ENCODE measurements at regions not wholly inside any gene's neighbourhood (a gene's known extent, or its start where the extent isn't known, plus 50 kb on each side); places are given as distances from the start of the nearest gene placed in this dataset.
"Not testable (repeated sequence)": the region's sequence is repeated elsewhere in the genome, so short reads cannot be mapped to it uniquely, and the experiment has no call there.

DNA sequence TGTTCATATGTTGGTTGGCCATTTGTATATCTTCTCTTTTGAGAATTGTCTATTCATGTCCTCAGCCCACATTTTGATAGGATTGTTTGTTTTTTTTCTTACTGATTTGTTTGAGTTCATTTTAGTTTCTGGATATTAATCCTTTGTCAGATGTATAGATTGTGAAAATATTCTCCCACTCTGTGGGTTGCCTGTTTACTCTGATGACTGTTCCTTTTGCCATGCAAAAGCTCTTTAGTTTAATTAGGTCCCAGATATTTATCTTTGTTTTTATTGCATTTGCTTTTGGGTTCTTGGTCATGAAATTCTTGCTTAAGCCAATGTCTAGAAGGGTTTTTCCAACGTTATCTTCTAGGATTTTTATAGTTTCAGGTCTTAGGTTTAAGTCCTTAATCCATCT, 740.7 kb upstream of the FAT3 start:
- not testable (repeated sequence) for DNase-seq (ENCODE audit: low read depth in 2 of 2)

DNA sequence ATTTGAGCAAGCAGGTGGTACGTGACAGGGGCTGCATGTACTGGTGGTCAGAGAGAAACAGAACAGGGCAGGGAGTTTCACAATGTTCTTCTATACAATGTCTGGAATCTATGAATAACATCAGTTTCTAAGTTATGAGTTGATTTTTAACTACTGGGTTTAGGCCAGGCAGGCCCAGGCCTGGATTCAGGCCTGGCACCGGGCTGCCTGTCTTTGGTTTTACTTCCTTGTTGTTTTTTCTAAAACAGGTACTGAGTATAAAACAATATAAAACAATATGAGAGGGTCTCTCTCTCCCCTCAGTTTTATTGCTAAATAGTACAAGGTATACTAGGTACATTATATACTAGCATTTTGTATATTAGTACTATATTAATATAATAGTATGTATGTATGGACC, 742.7 kb upstream of the FAT3 start:
- not testable (repeated sequence) for DNase-seq (ENCODE audit: low read depth in 2 of 2)

DNA sequence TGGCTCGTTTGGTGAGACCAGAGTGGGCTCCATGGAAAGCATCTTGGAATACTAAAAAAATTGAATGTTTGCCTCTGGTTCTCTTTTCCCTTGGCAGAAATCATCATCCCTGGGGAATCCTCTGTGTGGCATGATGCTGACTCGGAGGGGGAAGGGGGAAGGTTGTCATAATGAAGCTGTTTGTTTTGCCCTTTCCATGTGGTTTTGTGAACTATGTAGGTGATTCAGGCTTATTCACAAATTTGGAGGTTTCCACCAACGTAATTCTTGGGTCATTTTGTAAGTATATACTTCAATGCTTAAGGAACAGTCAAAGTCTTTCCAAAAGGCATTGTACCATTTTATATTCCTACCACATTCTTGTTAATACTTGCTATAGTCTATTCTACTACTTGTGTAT, 754.0 kb upstream of the FAT3 start:
- no peak for DNase-seq (ENCODE audit: low read depth in 2 of 2)

DNA sequence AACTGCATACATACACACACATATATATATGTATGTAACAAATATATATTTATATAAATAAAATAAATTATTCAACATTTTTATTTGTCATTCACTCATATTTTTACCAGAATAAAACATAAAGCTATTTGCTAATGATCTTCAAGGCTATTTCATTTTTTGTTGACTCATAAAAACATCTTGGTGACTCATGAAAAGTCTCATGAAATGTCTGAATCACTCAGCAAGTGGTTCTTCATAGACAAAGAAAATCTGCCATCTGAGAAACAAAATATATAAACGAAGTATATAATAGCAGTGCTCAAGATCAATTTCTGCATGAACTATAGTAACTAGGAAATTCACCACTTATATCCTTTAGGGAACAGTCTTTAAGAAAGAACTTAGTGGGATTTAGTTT, 764.8 kb upstream of the FAT3 start:
- DNase-seq (ENCODE audit: low read depth in 2 of 2), result no peak

DNA sequence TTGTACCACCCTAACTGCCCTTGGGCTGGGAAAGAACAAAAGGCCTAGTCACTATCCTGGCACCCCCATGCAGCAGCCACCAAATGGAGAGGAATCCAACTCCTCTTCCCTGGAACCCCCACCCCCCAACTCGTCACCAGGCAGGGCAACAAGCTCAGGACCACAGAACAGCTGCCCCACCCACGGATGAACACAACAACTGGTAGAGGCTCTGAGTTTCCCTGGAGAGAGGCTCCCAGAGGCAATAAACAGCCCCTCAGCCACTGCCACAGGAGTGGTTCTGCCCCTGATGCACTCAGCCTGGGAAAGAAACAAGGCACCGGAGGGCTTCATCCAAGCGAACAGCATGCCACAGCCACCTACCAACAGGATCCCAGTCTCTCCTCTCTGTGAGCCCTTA, 778.4 kb upstream of the FAT3 start:
- no peak for DNase-seq (ENCODE audit: low read depth in 2 of 2)

DNA sequence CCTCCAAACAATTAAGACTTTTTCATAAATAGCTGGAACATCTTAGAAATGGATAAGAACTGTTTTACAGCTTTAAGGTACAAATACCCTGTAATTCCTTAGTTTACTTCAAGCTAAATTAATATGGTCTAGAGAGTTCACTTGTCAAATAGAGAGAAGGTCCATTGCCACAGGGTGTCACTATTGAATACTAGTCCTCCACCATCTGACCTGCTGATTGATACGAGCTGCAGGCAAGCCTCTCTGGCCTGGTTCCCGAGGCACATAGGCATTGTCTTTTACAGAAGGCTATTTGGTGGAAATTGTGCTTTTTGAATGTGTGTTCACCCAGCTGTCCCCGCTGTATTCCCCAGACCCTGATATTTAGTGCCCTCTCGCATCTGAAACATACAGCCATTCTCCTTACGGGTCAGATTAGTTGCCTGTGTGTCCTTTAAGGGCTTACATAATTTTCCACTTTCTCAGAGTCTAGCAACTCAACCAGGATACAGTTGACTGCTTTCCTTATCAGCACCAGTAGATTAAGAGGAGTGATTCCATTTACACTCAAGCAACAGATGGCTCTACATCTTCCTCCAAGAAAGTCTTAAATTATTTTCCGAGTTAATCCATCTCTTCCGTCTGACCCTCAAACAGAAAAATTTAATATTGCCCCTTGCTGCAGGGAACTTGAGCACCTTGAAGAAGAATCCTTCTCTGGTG, 788.8 kb upstream of the FAT3 start:
- no peak for DNase-seq (ENCODE audit: low read depth in 2 of 2)

DNA sequence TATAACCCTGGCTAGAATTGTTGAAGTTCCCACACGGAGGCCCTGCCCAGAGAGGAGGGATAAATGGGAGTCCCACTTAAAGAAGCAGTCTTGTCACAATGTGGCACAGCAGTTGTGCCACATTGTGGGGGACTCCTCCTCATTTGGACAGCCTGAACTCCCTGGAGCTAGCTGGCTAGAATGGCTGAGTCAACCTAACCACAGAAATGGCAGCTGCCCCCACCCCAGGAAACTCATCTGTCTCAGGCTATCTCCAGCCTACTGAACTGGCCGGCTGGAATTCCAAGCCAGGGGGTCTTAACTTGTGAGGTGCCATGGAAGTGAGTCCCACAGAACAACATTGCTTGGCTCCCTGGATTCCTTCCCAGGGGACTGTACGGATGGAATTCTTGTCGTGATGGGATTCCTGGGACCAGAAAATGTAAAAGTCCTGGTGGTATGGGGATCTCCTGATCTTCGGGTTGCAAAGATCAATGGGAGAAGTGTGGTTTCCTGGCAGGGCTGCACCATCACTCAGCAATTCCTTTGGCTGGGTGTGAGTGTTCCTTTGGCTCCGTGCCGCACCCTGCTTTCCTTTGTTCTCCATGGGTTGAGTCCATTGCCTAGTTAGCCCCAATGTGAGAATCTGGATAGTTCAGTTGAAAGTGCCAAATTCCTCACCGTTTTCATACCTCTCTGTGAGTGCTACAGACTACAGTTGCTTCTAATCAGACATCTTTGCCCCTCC, 791.2 kb upstream of the FAT3 start:
- no peak for DNase-seq (ENCODE audit: low read depth in 2 of 2)

DNA sequence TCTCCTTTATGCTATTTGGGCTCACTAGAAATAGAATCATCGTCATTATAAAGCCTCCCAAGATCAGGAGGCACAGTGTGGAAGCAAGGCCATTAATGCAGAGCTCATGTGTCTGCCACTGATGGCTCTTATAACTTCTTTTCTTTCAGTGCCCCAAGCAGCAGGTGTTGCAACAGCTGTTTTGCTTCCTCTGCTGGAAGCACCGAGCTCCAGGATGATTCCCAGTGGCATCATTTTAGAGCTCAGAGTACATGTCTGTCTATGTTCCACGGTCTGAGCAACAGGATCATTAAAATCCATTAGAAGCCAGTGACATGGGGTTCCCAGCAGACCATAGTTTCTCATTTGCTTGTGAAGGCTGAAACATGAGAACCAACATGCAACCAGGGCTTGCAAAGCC, 803.0 kb upstream of the FAT3 start:
- DNase-seq (ENCODE audit: low read depth in 2 of 2), result no peak

DNA sequence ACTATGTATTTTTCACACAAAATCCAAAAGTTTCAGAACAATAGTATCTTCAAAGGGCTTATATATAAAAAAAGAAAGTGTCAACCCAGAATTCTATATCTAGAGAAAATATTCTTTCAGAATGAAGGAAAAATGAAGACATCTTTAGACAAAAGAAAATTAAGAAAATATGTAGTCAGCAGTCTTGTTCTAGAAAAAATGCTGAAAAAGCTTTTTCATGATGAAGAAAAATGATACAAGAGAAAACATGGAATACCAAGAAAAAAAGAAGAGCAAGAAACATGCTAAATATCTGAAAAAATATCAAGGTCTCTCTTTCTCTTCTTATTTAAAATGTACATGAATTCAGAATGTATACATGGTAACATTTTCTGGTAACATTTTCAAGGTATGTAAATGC, 816.8 kb upstream of the FAT3 start:
- no peak for DNase-seq (ENCODE audit: low read depth in 2 of 2)

DNA sequence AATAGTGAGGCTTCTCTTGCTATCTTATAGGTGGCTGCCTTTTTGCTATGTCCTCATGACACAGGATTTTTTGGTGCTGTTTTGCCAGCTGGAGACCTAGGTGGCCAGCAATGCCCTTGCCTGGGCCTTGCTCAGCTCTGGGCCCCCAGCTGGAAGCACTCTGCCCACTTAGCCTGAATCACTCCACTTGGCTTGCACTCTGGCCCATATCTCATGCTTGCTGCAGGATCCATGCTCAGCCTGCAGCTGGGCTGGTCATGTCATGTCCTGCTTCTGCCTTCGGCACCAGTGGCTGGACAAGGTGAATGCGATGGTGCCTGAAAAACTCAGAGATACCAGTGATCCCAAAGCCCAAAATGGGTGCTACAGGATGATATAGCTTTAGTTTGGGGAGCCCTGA, 818.6 kb upstream of the FAT3 start:
- no peak for DNase-seq (ENCODE audit: low read depth in 2 of 2)

DNA sequence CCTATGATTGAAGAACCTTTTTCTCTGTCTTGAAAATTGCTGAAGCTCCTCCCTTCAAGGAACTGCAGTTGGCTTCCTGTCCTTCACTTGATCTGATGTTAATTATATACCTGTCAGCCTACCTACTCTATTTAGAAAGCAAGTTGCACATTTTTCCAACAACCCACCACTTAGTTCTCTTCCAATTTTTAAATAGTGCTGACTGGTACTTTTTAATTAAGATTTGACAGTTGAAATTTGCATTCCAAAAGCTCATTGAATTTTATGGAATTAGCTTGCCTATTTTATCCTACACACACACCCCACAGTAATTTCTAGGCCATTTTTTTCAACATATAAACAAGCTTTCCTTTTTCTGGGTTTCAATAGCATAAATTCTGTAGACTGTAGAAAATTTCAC, 820.3 kb upstream of the FAT3 start:
- no peak for DNase-seq (ENCODE audit: low read depth in 2 of 2)

DNA sequence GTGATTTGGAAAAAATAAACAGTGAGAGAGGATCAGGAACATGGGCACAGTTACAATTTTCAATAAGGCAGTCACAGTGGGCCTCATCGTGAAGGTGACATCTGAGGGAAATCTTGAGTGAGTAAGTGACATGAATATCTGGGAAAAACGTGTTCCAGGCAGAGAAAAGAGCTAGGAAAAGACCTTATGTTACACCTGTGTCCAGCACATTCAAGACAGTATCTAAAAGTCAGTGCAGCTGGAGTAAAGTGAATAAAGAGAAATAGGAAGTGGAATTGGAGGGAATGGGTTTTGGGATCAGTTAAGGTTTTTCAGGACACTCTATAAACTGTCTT, 827.5 kb upstream of the FAT3 start:
- DNase-seq (ENCODE audit: low read depth in 2 of 2), result no peak

DNA sequence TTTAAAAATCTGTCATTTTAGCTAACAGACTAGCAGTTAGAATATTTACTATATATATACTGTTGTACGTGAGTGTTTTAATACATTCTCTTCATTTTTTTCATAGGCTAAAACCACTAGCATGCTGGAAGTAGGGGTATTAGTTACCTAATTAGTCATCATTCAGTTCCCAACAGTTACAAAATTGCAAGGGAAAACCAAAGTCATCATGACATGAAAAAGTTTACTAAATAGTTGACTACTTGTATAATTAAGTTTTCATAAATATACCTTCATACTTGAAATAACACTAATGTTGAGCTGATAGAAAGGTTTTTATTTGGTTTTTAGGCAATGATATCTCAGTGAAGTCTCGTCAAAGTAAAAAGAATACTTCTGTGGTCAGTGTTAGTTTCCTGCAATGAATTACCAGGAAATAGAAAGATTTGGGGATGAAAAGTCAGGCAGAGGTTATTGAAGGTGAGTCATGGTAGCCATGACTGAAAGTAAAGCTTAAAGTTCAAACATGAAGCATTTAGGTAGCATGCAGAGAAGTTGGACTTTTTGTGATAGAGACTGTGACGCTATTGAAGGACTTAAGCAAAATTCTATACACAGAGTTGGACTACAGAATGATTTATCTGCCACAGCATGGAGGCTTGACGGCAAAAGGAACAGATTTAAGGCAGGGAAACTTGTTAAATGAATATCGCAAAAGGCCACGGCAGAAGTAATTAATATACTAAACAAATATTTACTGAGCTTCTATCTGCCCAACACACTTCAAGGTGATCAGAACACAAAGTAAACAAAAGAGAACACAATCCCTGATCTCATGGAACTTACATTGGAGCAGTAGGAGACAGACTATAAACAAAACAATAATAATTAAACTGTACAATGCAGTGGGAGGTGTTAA, 828.1 kb upstream of the FAT3 start:
- DNase-seq (ENCODE audit: low read depth in 2 of 2), result no peak

DNA sequence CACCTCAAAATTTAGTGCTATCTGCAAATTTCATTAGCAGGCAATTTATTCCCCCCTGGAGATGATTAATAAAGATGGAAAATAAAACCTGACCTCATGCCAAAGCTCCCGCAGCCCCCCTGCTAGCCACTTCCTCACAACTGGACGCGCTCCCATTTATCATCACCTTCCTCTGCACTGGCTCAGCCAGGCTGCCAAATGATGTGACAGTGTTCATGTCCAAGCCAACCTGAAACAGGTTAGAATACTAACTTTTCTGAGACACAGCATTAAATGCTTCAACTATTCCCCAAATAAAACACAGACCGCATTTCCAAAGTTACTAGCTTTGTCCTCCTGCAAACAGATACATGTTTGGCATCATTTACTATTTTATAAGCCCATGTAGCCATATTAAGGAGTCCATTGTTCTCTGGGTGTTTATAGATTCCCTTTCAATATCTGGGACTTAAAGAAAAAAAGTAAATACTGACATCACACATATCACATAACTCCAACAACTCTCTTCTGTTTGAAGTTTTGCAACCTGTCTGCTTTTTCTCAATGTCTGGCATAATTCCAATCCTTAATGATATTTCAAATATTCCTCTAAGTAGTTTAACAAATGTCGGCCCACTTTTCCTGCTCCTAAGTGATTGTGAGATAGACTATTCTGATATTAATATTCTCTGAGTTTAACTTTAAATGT, 829.7 kb upstream of the FAT3 start:
- DNase-seq (ENCODE audit: low read depth in 2 of 2), result no peak

DNA sequence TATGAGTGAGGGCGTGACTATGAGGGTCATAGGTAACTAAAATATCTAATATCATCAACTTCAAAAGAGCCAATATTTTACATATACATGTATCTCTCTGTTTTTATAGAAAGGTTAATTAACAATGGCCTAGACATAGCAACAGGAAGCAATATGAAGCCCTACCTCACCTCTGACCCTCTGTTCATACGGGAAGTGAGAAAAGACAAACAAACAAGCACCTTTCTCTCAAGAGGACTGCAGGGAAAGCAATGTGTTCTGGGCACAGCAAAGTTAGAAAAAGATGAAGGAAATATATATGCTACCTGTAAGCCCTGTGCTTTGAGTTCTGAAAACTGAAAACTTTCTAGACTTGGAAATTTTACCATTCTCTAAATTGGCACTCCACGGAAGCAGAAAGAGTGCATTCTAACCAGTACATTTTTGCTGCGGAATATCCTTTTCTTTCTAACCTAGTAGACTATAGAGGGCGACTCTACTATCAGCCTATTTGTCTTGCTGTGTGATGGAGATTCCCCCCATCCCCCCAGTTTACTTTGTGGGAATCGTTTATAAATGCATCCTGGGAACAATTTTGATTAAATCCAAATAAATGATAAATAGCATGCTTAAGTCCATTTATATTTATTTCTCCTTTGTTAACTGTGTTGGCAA, 830.4 kb upstream of the FAT3 start:
- no peak for DNase-seq (ENCODE audit: low read depth in 2 of 2)

DNA sequence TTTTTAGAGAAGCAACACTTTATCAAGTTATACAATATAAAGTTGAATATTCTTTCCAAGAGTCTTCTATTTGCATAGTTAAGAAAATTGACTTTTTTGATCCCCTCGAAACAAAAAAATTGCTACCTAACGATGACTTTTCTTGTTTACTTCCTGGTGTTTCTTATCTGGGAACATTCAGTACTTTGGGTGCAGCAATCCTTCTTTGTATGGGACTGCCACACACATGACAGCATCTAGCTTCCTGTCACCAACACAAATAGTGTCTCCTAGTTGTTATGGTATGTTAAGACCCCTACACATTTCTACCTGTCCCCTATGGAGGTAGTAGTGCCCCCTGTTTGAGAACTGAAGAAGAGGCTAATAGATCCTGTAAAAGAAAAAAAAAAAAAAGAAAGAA, 841.7 kb upstream of the FAT3 start:
- DNase-seq (ENCODE audit: low read depth in 2 of 2), result no peak

DNA sequence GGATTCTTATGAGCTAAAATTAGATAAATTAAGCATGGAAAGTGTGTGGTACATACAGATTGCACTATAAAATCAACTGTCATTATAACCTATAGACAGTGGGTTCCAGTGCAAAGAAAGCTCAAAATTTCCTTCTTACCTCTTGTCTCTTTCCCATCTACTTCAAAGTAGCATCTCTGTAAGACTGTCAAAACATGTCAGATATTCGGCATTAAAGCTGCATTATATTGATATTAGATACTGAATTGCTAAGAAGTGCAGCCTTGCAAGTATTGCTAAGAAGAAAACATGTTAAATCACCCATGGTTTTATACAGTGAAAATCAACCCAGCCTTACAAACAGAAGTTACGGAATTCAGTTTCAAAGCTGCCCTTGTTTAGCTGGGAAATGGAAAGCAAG, 849.8 kb upstream of the FAT3 start:
- DNase-seq (ENCODE audit: low read depth in 2 of 2), result no peak

DNA sequence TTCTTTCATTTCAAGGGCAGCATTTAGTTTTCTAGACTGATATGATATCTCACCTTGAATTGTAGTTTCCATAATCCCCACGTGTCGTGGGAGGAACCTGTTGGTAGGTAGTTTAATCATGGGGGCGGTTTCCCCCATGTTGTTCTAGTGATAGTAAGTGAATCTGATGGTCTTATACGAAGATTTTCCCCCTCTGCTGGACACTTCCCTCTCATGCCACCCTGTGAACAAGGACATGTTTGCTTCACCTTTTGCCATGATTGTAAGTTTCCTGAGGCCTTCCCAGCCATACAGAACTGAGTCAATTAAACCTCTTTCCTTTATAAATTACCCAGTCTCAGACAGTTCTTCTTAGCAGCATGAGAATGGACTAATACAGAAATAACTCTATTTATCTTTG, 851.1 kb upstream of the FAT3 start:
- DNase-seq (ENCODE audit: low read depth in 2 of 2), result no peak

DNA sequence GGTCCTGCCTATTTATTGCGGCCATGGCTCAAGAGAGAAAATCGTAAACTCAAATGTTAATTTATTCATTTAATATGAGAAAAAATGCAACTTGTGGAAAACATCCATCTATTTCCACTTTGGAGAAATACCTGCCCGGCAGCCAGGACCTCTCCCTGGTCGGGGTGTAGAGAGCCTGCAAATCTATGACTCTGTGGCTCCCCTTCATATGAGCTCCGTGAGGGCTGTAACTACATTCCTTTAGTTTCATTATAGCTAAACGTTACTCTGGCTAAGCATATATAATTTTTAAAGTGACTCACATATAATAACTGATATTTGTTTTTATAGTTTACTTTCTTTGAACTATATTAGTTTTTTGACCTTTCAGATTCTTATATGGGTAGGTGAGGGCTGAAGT, 857.8 kb upstream of the FAT3 start:
- no peak for DNase-seq (ENCODE audit: low read depth in 2 of 2)

DNA sequence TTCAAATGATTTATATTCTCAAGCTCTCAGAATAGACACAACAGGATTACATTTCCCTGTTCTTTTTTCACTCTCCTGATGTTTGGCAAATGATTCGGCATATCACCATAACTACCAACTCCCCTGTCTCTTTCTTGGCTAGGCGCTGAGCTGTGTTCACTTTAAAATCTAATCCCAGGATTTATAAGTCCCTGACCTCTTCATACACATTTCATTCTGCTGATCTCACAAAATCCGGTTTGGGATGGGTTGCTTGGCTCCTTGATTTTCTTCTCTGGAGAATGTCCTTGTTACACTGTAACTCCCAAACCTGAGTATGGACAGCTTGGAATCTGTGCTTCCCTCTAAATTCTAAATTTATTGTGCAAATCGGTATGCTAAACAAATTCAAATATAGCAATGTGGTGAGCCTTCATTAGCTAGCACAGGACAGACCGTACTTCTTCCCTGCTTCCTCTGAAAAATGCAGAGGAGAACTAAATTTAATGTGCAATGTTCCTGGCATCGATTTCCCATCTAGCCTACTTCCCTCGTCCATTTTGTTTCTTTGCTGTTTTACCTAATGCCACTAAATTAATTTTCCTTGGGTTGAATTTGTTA, 858.5 kb upstream of the FAT3 start:
- DNase-seq (ENCODE audit: low read depth in 2 of 2), result no peak

DNA sequence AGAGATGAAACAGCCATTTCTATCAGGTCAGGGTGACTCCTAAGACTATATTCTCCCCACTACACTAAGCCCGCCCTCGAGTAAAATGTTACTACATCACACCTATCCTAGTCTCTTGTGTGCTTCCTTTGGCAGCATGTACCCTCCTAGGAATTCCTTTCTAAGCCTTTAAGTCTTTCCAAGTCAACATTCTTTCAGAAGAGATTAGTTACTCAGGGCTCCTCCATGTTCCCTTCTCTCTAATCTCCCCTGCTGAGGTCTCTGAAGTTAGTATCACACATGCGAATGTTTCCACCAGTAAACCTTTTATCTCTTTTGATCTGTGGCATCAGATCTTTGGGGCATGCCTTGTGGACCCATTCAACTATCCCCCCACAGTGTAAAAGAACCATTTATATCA, 873.7 kb upstream of the FAT3 start:
- DNase-seq (ENCODE audit: low read depth in 2 of 2), result no peak

Measured in stimulated activated CD4-positive, alpha-beta T cell treated with anti-CD3 and anti-CD28 coated beads, Interleukin-4, amount 100 ng/mL, for 48 hours (primary cell).